Ishikawa (cell line): ENCODE measurements at regions not wholly inside any gene's neighbourhood (a gene's known extent, or its start where the extent isn't known, plus 50 kb on each side); places are given as distances from the start of the nearest gene placed in this dataset.

ENCODE experiments used
- CEBPB ChIP-seq: IDR thresholded peaks from 2 replicates; pipeline ENCODE4 v1.6.1; 2012
- CREB1 ChIP-seq: IDR thresholded peaks from 2 replicates; pipeline ENCODE4 v1.6.1; 2012; ENCODE audit warnings: low read depth
- EGR1 ChIP-seq: IDR thresholded peaks from 2 replicates; pipeline ENCODE4 v1.6.1; 2012
- EP300 ChIP-seq: IDR thresholded peaks from 2 replicates; pipeline ENCODE4 v1.6.1; 2012; ENCODE audit warnings: borderline replicate concordance
- FOXM1 ChIP-seq: IDR thresholded peaks from 2 replicates; pipeline ENCODE4 v1.6.1; 2012; ENCODE audit warnings: low read depth, borderline replicate concordance
- MAX ChIP-seq: IDR thresholded peaks from 2 replicates; pipeline ENCODE4 v1.6.1; 2012
- NFIC ChIP-seq: IDR thresholded peaks from 2 replicates; pipeline ENCODE4 v1.6.1; 2012
- RAD21 ChIP-seq: IDR thresholded peaks from 2 replicates; pipeline ENCODE4 v1.6.1; 2012; ENCODE audit warnings: low read depth
- REST ChIP-seq: IDR thresholded peaks from 2 replicates; pipeline ENCODE4 v1.6.1; 2012; ENCODE audit warnings: low read depth, mild to moderate bottlenecking
- TAF1 ChIP-seq: IDR thresholded peaks from 2 replicates; pipeline ENCODE4 v1.6.1; 2012; ENCODE audit warnings: low read depth, mild to moderate bottlenecking
- TCF12 ChIP-seq: IDR thresholded peaks from 2 replicates; pipeline ENCODE4 v1.6.1; 2012; ENCODE audit warnings: low read depth
- TEAD4 ChIP-seq: IDR thresholded peaks from 2 replicates; pipeline ENCODE4 v1.6.1; 2012
- USF1 ChIP-seq: IDR thresholded peaks from 2 replicates; pipeline ENCODE4 v1.6.1; 2012
- YY1 ChIP-seq: IDR thresholded peaks from 2 replicates; pipeline ENCODE4 v1.6.1; 2012; ENCODE audit warnings: low read depth
- ZBTB7A ChIP-seq: IDR thresholded peaks from 2 replicates; pipeline ENCODE4 v1.6.1; 2012; ENCODE audit warnings: low read depth

- TF ChIP-seq USF1 (no peak), EP300 (no peak), RAD21 (no peak), YY1 (no peak), FOXM1 (no peak), MAX (no peak), EGR1 (no peak), NFIC (no peak), TAF1 (no peak), TCF12 (no peak), REST (no peak), ZBTB7A (no peak), TEAD4 (no peak), CREB1 (no peak), CEBPB (no peak)
Measured at GRCh38 chr18:78905334-78905733, 74.3 kb upstream of the SALL3 start.

GRCh38 chr18:78906066-78906465 lies 73.6 kb upstream of the SALL3 start:
- TF ChIP-seq ZBTB7A (no peak), TAF1 (no peak), EP300 (no peak), EGR1 (no peak), CREB1 (no peak), RAD21 (no peak), MAX (no peak), NFIC (no peak), TCF12 (no peak), YY1 (no peak), CEBPB (no peak)

- TF ChIP-seq ZBTB7A (no peak), FOXM1 (no peak), EGR1 (no peak), USF1 (no peak), MAX (no peak), RAD21 (no peak), TEAD4 (no peak), CREB1 (no peak), YY1 (no peak), EP300 (no peak), CEBPB (no peak), NFIC (no peak), REST (no peak), TAF1 (no peak), TCF12 (no peak)
Measured at GRCh38 chr18:78908462-78909260, 71.0 kb upstream of the SALL3 start.

GRCh38 chr18:78911751-78912283 lies 67.8 kb upstream of the SALL3 start:
- TF ChIP-seq ZBTB7A (no peak), EGR1 (no peak), TAF1 (no peak), RAD21 (no peak), YY1 (no peak), NFIC (no peak), USF1 (no peak), EP300 (no peak), FOXM1 (no peak), CREB1 (no peak), TEAD4 (no peak), MAX (no peak), CEBPB (no peak), TCF12 (no peak), REST (no peak)
